ENCODE measurements at regions not wholly inside any gene's neighbourhood (a gene's known extent, or its start where the extent isn't known, plus 50 kb on each side); places are given as distances from the start of the nearest gene placed in this dataset.

- Histone ChIP-seq H2BK5ac (ENCODE audit: low read depth, low read length, poor library complexity, severe bottlenecking) (no peak overlapping the region), H3K9me1 (ENCODE audit: insufficient read depth, low read length) (no peaks in the 10 kb centered on the region), H3K23ac (ENCODE audit: low read depth, low read length) (no peak overlapping the region), H3K36me3 (ENCODE audit: control insufficient read depth, insufficient read depth, low read length) (no peaks in the 10 kb centered on the region), H2AK5ac (ENCODE audit: low read depth, low read length) (no peak overlapping the region), H3K4ac (ENCODE audit: low read depth, low read length) (no peak overlapping the region), H4K8ac (ENCODE audit: low read depth in 2 of 2, low read length in 2 of 2) (no peak overlapping the region), H3K27ac (ENCODE audit: insufficient read depth, low read length) (no peak overlapping the region), H4K20me1 (ENCODE audit: insufficient read depth, low read length) (no peaks in the 10 kb centered on the region), H2AFZ (replicated peaks; ENCODE audit: low read length, poor library complexity) (no peak overlapping the region), H4K5ac (ENCODE audit: low read depth, low read length) (no peak overlapping the region), H3K9me3 (ENCODE audit: control insufficient read depth, insufficient read depth, low read length) (peaks cover 2% of the 10 kb centered on the region; the same call in 1 of the 2 replicates), H2BK15ac (ENCODE audit: low read depth, low read length) (no peak overlapping the region), H2BK20ac (ENCODE audit: low read depth, low read length) (no peak overlapping the region), H3K56ac (ENCODE audit: extremely low read depth, insufficient read depth, low read length) (no peak overlapping the region), H3K18ac (ENCODE audit: low read depth, low read length) (no peak overlapping the region), H3K9ac (ENCODE audit: low read depth, low read length) (no peak overlapping the region), H3K4me1 (ENCODE audit: control insufficient read depth, insufficient read depth, low read length) (no peaks in the 10 kb centered on the region), H3K79me1 (ENCODE audit: low read depth in 1 of 2, low read length in 2 of 2) (no peaks in the 10 kb centered on the region), H2AK9ac (replicated peaks; ENCODE audit: low read depth, low read length, poor library complexity) (no peak overlapping the region), H3K14ac (replicated peaks; ENCODE audit: low read depth, low read length) (no peak overlapping the region), H4K91ac (ENCODE audit: insufficient read depth, low read depth, low read length) (no peak overlapping the region), H3K4me3 (ENCODE audit: insufficient read depth, low read depth, low read length) (no peak overlapping the region), H2BK120ac (ENCODE audit: low read depth, low read length) (no peak overlapping the region), H3K27me3 (ENCODE audit: control insufficient read depth, insufficient read depth, low read length) (no peaks in the 10 kb centered on the region), H3K4me2 (ENCODE audit: low read depth, low read length) (no peak overlapping the region)
- intact Hi-C loops (cut with micrococcal nuclease) (no loop called here), dilution Hi-C loops (cut with HindIII; ENCODE audit: low sequenced_read_pairs, unreplicated experiment) (no loop called here), in situ Hi-C loops (cut with MboI; ENCODE audit: low sequenced_read_pairs) (no loop called here)
- WGBS, 2 experiments (ENCODE audit: extremely low coverage in 2 of 2, insufficient read length in 1 of 2): no CpG with 5 or more reads among the region's 1 CpG
- BruUV-seq (replicated peaks): no TSS peak
- ATAC-seq (ENCODE audit: low read depth): no peak
- TF ChIP-seq SMC3 (IDR thresholded peaks at IDR 0.05; ENCODE audit: low read depth, low read length): no peak
- no peak for TF ChIP-seq RAD21 (IDR thresholded peaks at IDR 0.05; ENCODE audit: low read length)
- no peak for TF ChIP-seq MAFK (IDR thresholded peaks at IDR 0.05; ENCODE audit: low read depth, low read length)
- TF ChIP-seq BHLHE40 (IDR thresholded peaks at IDR 0.05; ENCODE audit: low read depth, low read length): no peak
- no peak for TF ChIP-seq MXI1 (IDR thresholded peaks at IDR 0.05; ENCODE audit: borderline replicate concordance, low read depth, low read length)
- no peak for TF ChIP-seq CEBPB (IDR thresholded peaks at IDR 0.05; ENCODE audit: low read depth, low read length)
- TF ChIP-seq CTCF (conservative IDR thresholded peaks at IDR 0.05; ENCODE audit: low read depth, low read length): no peak
- no peak for TF ChIP-seq POLR2A (IDR thresholded peaks at IDR 0.05; ENCODE audit: low read depth, low read length)
- no peak for TF ChIP-seq RCOR1 (IDR thresholded peaks at IDR 0.05; ENCODE audit: insufficient replicate concordance, low read length)
- TF ChIP-seq NFE2L2 (IDR thresholded peaks at IDR 0.05; ENCODE audit: low read depth, low read length): no peak
- no peak for TF ChIP-seq FOS (IDR thresholded peaks at IDR 0.05; ENCODE audit: low read depth, low read length)
- POLR2A ChIA-PET (ENCODE audit: unreplicated experiment): no interaction called here
- CTCF ChIA-PET: no interaction called here
- DNase-seq: no peak
These were observed 92.8 kb upstream of the TMTC2 start for GRCh38 chr12:82593901-82594396.
